H9 (cell line): ENCODE measurements at regions not wholly inside any gene's neighbourhood (a gene's known extent, or its start where the extent isn't known, plus 50 kb on each side); places are given as distances from the start of the nearest gene placed in this dataset.

Experiments used
- DNase-seq: peaks from one replicate; pipeline ENCODE4 v3.0.0-alpha.2; 2017
- H2AFZ ChIP-seq: one replicate; pipeline ENCODE4 v1.6.1; 2013; ENCODE audit warnings: mild to moderate bottlenecking, low read length, control low read depth, moderate library complexity
- H2AK5ac ChIP-seq: 2 replicates; pipeline ENCODE4 v1.6.1; 2013; ENCODE audit warnings: low read length, control low read depth, mixed read lengths; ENCODE audit not compliant: insufficient read length
- H2BK120ac ChIP-seq: one replicate; pipeline ENCODE4 v1.6.1; 2013; ENCODE audit warnings: low read depth, mild to moderate bottlenecking, low read length, control low read depth, inconsistent platforms; ENCODE audit not compliant: poor library complexity, severe bottlenecking
- H2BK12ac ChIP-seq: 2 replicates; pipeline ENCODE4 v1.6.1; 2013; ENCODE audit warnings: low read length, control low read depth, mixed read lengths, low read depth; ENCODE audit not compliant: insufficient read length
- H2BK15ac ChIP-seq: 2 replicates; pipeline ENCODE4 v1.6.1; 2013; ENCODE audit warnings: low read depth, low read length, control low read depth
- H2BK20ac ChIP-seq: one replicate; pipeline ENCODE4 v1.6.1; 2013; ENCODE audit warnings: low read depth, mild to moderate bottlenecking, low read length, control low read depth, inconsistent platforms; ENCODE audit not compliant: poor library complexity, severe bottlenecking
- H2BK5ac ChIP-seq: 2 replicates; pipeline ENCODE4 v1.6.1; 2013; ENCODE audit warnings: low read length, control low read depth, mixed read lengths; ENCODE audit not compliant: insufficient read length
- H3K14ac ChIP-seq: 2 replicates; pipeline ENCODE4 v1.6.1; 2013; ENCODE audit warnings: low read length, control low read depth; ENCODE audit not compliant: insufficient read depth
- H3K18ac ChIP-seq: 2 replicates; pipeline ENCODE4 v1.6.1; 2013; ENCODE audit warnings: low read depth, mild to moderate bottlenecking, mixed read lengths, low read length, control low read depth; ENCODE audit not compliant: insufficient read length
- H3K23ac ChIP-seq: 2 replicates; pipeline ENCODE4 v1.6.1; 2013; ENCODE audit warnings: low read length, control low read depth, mixed read lengths, low read depth; ENCODE audit not compliant: insufficient read length
- H3K23me2 ChIP-seq: 2 replicates; pipeline ENCODE4 v1.6.1; 2013; ENCODE audit warnings: low read depth, mild to moderate bottlenecking, mixed read lengths, low read length, control low read depth; ENCODE audit not compliant: insufficient read length, poor library complexity, severe bottlenecking
- H3K27ac ChIP-seq: 2 replicates; pipeline ENCODE4 v1.5.1; 2013; ENCODE audit warnings: low read length, control low read depth, mixed read lengths, low read depth; ENCODE audit not compliant: insufficient read length
- H3K27me3 ChIP-seq: 2 replicates; pipeline ENCODE4 v1.6.1; 2013; ENCODE audit warnings: low read length, control low read depth, inconsistent platforms; ENCODE audit not compliant: insufficient read depth
- H3K4ac ChIP-seq: 2 replicates; pipeline ENCODE4 v1.6.1; 2013; ENCODE audit warnings: low read depth, mild to moderate bottlenecking, control low read depth, inconsistent platforms, low read length, moderate library complexity
- H3K4me1 ChIP-seq: 2 replicates; pipeline ENCODE4 v1.6.1; 2013; ENCODE audit warnings: low read length, control low read depth, inconsistent platforms; ENCODE audit not compliant: insufficient read depth
- H3K4me2 ChIP-seq: 2 replicates; pipeline ENCODE4 v1.6.1; 2013; ENCODE audit warnings: low read length, control low read depth, mixed read lengths; ENCODE audit not compliant: insufficient read length, insufficient read depth
- H3K56ac ChIP-seq: 2 replicates; pipeline ENCODE4 v1.6.1; 2013; ENCODE audit warnings: low read depth, mild to moderate bottlenecking, mixed read lengths, low read length, control low read depth; ENCODE audit not compliant: insufficient read length
- H3K79me1 ChIP-seq: 2 replicates; pipeline ENCODE4 v1.6.1; 2013; ENCODE audit warnings: low read depth, mild to moderate bottlenecking, moderate library complexity, low read length, control low read depth, inconsistent platforms; ENCODE audit not compliant: insufficient read depth, poor library complexity, severe bottlenecking
- H3K79me2 ChIP-seq: 2 replicates; pipeline ENCODE4 v1.6.1; 2013; ENCODE audit warnings: low read length, control low read depth, inconsistent platforms; ENCODE audit not compliant: insufficient read depth
- H3K9ac ChIP-seq: 2 replicates; pipeline ENCODE4 v1.6.1; 2013; ENCODE audit warnings: low read length, control low read depth, mixed read lengths; ENCODE audit not compliant: insufficient read length; ENCODE audit errors: extremely low read depth
- H3K9me3 ChIP-seq: one replicate; pipeline ENCODE4 v1.6.1; 2013; ENCODE audit warnings: low read depth, low read length, inconsistent platforms; ENCODE audit not compliant: control insufficient read depth
- H3T11ph ChIP-seq: one replicate; pipeline ENCODE4 v1.6.1; 2013; ENCODE audit warnings: mild to moderate bottlenecking, low read length, control low read depth, inconsistent platforms
- H4K20me1 ChIP-seq: one replicate; pipeline ENCODE4 v1.6.1; 2013; ENCODE audit not compliant: control insufficient read depth, insufficient read length, insufficient read depth
- H4K5ac ChIP-seq: 2 replicates; pipeline ENCODE4 v1.6.1; 2013; ENCODE audit warnings: low read depth, mild to moderate bottlenecking, mixed read lengths, low read length, control low read depth; ENCODE audit not compliant: insufficient read length
- H4K8ac ChIP-seq: replicated peaks from 2 replicates; pipeline ENCODE4 v1.6.1; 2013; ENCODE audit warnings: low read length, control low read depth, mixed read lengths, low read depth; ENCODE audit not compliant: insufficient read length
- H4K91ac ChIP-seq: 2 replicates; pipeline ENCODE4 v1.6.1; 2013; ENCODE audit warnings: low read depth, mild to moderate bottlenecking, moderate library complexity, mixed read lengths, low read length, control low read depth; ENCODE audit not compliant: insufficient read length
- H3K27ac Mint-ChIP-seq, 3 experiments: 2 replicates in 2 of 3; 3 replicates in 1 of 3; pipeline ENCODE4 v1.8.0; 2020 to 2021; ENCODE audit warnings: mixed read lengths in 3 of 3, mild to moderate bottlenecking in 1 of 3, moderate library complexity in 1 of 3
- H3K27me3 Mint-ChIP-seq: 2 replicates; pipeline ENCODE4 v1.8.0; 2021; ENCODE audit warnings: low read depth, mild to moderate bottlenecking, moderate library complexity, mixed read lengths
- H3K36me3 Mint-ChIP-seq, 3 experiments: 2 replicates in 2 of 3; 3 replicates in 1 of 3; pipeline ENCODE4 v1.8.0; 2020 to 2021; ENCODE audit warnings: low read depth in 3 of 3, mixed read lengths in 3 of 3; ENCODE audit not compliant: insufficient read depth in 1 of 3
- H3K4me1 Mint-ChIP-seq, 2 experiments: 2 replicates each; pipeline ENCODE4 v1.8.0; 2020; ENCODE audit warnings: mixed read lengths in 2 of 2
- H3K4me3 Mint-ChIP-seq, 2 experiments: 2 replicates in 1 of 2; 3 replicates in 1 of 2; pipeline ENCODE4 v1.8.0; 2020 to 2021; ENCODE audit warnings: mild to moderate bottlenecking in 2 of 2, mixed read lengths in 2 of 2, moderate library complexity in 1 of 2
- H3K9me3 Mint-ChIP-seq, 2 experiments: 2 replicates in 1 of 2; 3 replicates in 1 of 2; pipeline ENCODE4 v1.8.0; 2020; ENCODE audit warnings: mild to moderate bottlenecking in 2 of 2, mixed read lengths in 2 of 2, moderate library complexity in 1 of 2
- CTCF ChIP-seq: fragments of 200-600 bp; sonication (generic); conservative IDR thresholded peaks from 3 replicates; pipeline ENCODE4 v1.8.0; 2021; ENCODE audit warnings: antibody characterized with exemption, mild to moderate bottlenecking
- WGBS: extraction: QIAGEN DNeasy Blood & Tissue Kit; methylation state at CpG from one replicate; pipeline ENCODE4 v1.1.7; 2013; ENCODE audit warnings: missing lambda C conversion rate, low lambda C conversion rate, mixed read lengths; ENCODE audit not compliant: insufficient read length; ENCODE audit errors: extremely low coverage; 5-methylcytosine and 5-hydroxymethylcytosine counted together

- Histone ChIP-seq H3K4me2 (no peak overlapping the region), H3K23me2 (no peaks in the 10 kb centered on the region), H3K4ac (no peak overlapping the region), H3K27ac (no peak overlapping the region), H2AK5ac (no peak overlapping the region), H3K9ac (no peak overlapping the region), H2AFZ (no peak overlapping the region), H2BK20ac (no peak overlapping the region), H4K5ac (no peak overlapping the region), H3K79me2 (no peaks in the 10 kb centered on the region), H4K20me1 (no peaks in the 10 kb centered on the region), H3K4me1 (no peaks in the 10 kb centered on the region), H3T11ph (no peak overlapping the region), H2BK15ac (no peak overlapping the region), H3K23ac (no peak overlapping the region), H3K56ac (no peak overlapping the region), H3K27me3 (no peaks in the 10 kb centered on the region), H3K14ac (no peak overlapping the region), H4K8ac (no peak overlapping the region), H2BK5ac (no peak overlapping the region), H3K18ac (no peak overlapping the region), H2BK12ac (no peak overlapping the region), H4K91ac (no peak overlapping the region), H3K9me3 (no peaks in the 10 kb centered on the region), H3K79me1 (no peaks in the 10 kb centered on the region), H2BK120ac (no peak overlapping the region)
- peaks cover 0 to 6% (median 1%) of the 10 kb centered on the region in 3 experiments; a peak in 2 of 7 replicates for H3K36me3 Mint-ChIP-seq
- peaks cover 12% of the 10 kb centered on the region in 2 experiments for H3K9me3 Mint-ChIP-seq
- H3K27ac Mint-ChIP-seq = no peak overlapping the region
- DNase-seq = no peak
- no peak overlapping the region for H3K4me3 Mint-ChIP-seq
- no peaks in the 10 kb centered on the region for H3K27me3 Mint-ChIP-seq
- no CpG with 5 or more reads among the region's 1 CpG for WGBS
- TF ChIP-seq CTCF = no peak
- peaks cover 2 to 4% of the 10 kb centered on the region in 2 experiments; a peak in 1 of 4 replicates for H3K4me1 Mint-ChIP-seq
These were observed 64.8 kb upstream of the STK39 start for GRCh38 chr2:168312036-168312822.
